GM12892 (cell line): ENCODE measurements at regions not wholly inside any gene's neighbourhood (a gene's known extent, or its start where the extent isn't known, plus 50 kb on each side); places are given as distances from the start of the nearest gene placed in this dataset.

Experiments
- POLR2A ChIP-seq: IDR thresholded peaks from 2 replicates; pipeline ENCODE4 v1.6.1; 2011; ENCODE audit warnings: low read depth, low read length, control low read depth
- POLR2AphosphoS5 ChIP-seq: IDR thresholded peaks from 2 replicates; pipeline ENCODE4 v1.6.1; 2011; ENCODE audit warnings: low read depth, low read length, control low read depth

DNA sequence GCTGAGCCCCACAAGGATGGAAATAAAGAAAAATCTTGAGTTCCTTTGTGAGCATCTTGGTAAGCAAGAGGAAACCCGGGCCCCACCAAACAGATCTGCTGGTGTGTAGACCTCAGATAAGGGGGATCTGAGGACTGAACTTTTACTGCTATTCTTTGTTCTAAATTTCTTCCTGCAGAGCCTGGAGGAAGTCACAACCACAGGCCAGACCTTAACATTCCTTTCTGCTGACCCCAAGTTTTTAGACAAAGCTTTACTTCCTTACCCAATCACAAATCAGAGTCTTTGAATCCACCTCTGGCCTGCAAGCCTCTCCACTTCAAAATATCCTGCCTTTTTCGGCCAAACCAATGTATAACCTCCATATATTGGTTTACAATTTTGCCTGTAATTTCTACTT, 352.6 kb upstream of the AUTS2 start:
- TF ChIP-seq POLR2AphosphoS5 (no peak), POLR2A (no peak)
